ENCODE measurements at regions not wholly inside any gene's neighbourhood (a gene's known extent, or its start where the extent isn't known, plus 50 kb on each side); places are given as distances from the start of the nearest gene placed in this dataset.

GRCh38 chr11:107196732-107197131 lies 178.5 kb upstream of the GUCY1A2 start:
- no peak for TF ChIP-seq CTCF (IDR thresholded peaks at IDR 0.05; ENCODE audit: low read length)
- no peak for TF ChIP-seq EZH2 (IDR thresholded peaks at IDR 0.05; ENCODE audit: borderline replicate concordance, low read length)
